GM23248 (cell line): ENCODE measurements at regions not wholly inside any gene's neighbourhood (a gene's known extent, or its start where the extent isn't known, plus 50 kb on each side); places are given as distances from the start of the nearest gene placed in this dataset.

ENCODE experiments used
- DNase-seq: peaks from one replicate; pipeline ENCODE4 v3.0.0-alpha.2; 2015
- H2AFZ ChIP-seq: fragments of 200-600 bp; sonication (generic); 2 replicates; pipeline ENCODE4 v1.6.1; 2016; ENCODE audit warnings: antibody characterized with exemption
- H3F3A ChIP-seq: fragments of 200-600 bp; sonication (generic); 2 replicates; pipeline ENCODE4 v1.6.1; 2016; ENCODE audit warnings: mild to moderate bottlenecking, antibody characterized with exemption, mixed run types; ENCODE audit not compliant: insufficient read depth
- H3K27ac ChIP-seq: fragments of 200-600 bp; sonication (generic); 2 replicates; pipeline ENCODE4 v1.5.1; 2016; ENCODE audit warnings: mild to moderate bottlenecking
- H3K27me3 ChIP-seq: fragments of 200-600 bp; sonication (generic); replicated peaks from 2 replicates; pipeline ENCODE4 v1.6.1; 2016; ENCODE audit warnings: mild to moderate bottlenecking; ENCODE audit not compliant: insufficient read depth
- H3K36me3 ChIP-seq: fragments of 200-600 bp; sonication (generic); 2 replicates; pipeline ENCODE4 v1.6.1; 2016; ENCODE audit warnings: low read depth, mild to moderate bottlenecking
- H3K4me1 ChIP-seq: fragments of 200-600 bp; sonication (generic); 2 replicates; pipeline ENCODE4 v1.6.1; 2016; ENCODE audit warnings: mild to moderate bottlenecking; ENCODE audit not compliant: insufficient read depth
- H3K4me2 ChIP-seq: fragments of 200-600 bp; sonication (generic); one replicate; pipeline ENCODE4 v1.6.1; 2016; ENCODE audit warnings: mild to moderate bottlenecking; ENCODE audit not compliant: unreplicated experiment
- H3K4me3 ChIP-seq: fragments of 200-600 bp; sonication (generic); 2 replicates; pipeline ENCODE4 v1.5.1; 2016; ENCODE audit warnings: mild to moderate bottlenecking
- H3K79me2 ChIP-seq: fragments of 200-600 bp; sonication (generic); 2 replicates; pipeline ENCODE4 v1.6.1; 2016; ENCODE audit warnings: mild to moderate bottlenecking; ENCODE audit not compliant: insufficient read depth
- H3K9ac ChIP-seq: fragments of 200-600 bp; sonication (generic); 2 replicates; pipeline ENCODE4 v1.6.1; 2016; ENCODE audit warnings: mild to moderate bottlenecking
- H3K9me2 ChIP-seq: fragments of 200-600 bp; sonication (generic); 2 replicates; pipeline ENCODE4 v1.6.1; 2016; ENCODE audit warnings: mixed run types, mild to moderate bottlenecking, moderate library complexity; ENCODE audit not compliant: insufficient read depth
- H3K9me3 ChIP-seq: fragments of 200-600 bp; sonication (generic); one replicate; pipeline ENCODE4 v1.6.1; 2017; ENCODE audit warnings: low read depth
- H4K20me1 ChIP-seq: fragments of 200-600 bp; sonication (generic); 2 replicates; pipeline ENCODE4 v1.6.0; 2016; ENCODE audit not compliant: insufficient read depth
- EZH2 ChIP-seq: fragments of 200-600 bp; sonication (generic); IDR thresholded peaks from 2 replicates; pipeline ENCODE4 v1.6.1; 2018; ENCODE audit warnings: antibody characterized with exemption, mild to moderate bottlenecking; ENCODE audit not compliant: insufficient read depth, poor library complexity, severe bottlenecking
- EZH2phosphoT487 ChIP-seq: fragments of 200-600 bp; sonication (generic); IDR thresholded peaks from 2 replicates; pipeline ENCODE4 v1.6.1; 2018; ENCODE audit warnings: antibody characterized with exemption, moderate library complexity, mild to moderate bottlenecking, low read depth; ENCODE audit not compliant: insufficient read depth
- WGBS, 2 experiments: methylation state at CpG; one replicate each; pipeline ENCODE4 v1.1.6; 2015 to 2017; ENCODE audit warnings: low lambda C conversion rate in 2 of 2, low coverage in 1 of 2; ENCODE audit errors: missing lambda C conversion rate in 2 of 2; 5-methylcytosine and 5-hydroxymethylcytosine counted together
- in situ Hi-C: fragments of 300-500 bp; cut with MboI; formaldehyde crosslinking; loops from 2 replicates; pipeline ENCODE4 v1.15.0; 2020

- H3K9me3 ChIP-seq: no peaks in the 10 kb centered on the region
- no peaks in the 10 kb centered on the region for H3K9me2 ChIP-seq
- WGBS, 2 experiments: 72 to 88% methylated on average over 2 of the region's 2 CpGs
- no peak overlapping the region for H3K4me2 ChIP-seq
- in situ Hi-C loops: no loop called here
- no peaks in the 10 kb centered on the region for H3K79me2 ChIP-seq
- H3K36me3 ChIP-seq: no peaks in the 10 kb centered on the region
- no peak overlapping the region for H3K4me3 ChIP-seq
- no peaks in the 10 kb centered on the region for H4K20me1 ChIP-seq
- TF ChIP-seq EZH2 (no peak), EZH2phosphoT487 (no peak)
- no peaks in the 10 kb centered on the region for H3K27me3 ChIP-seq
- H3K9ac ChIP-seq: no peak overlapping the region
- no peak overlapping the region for H2AFZ ChIP-seq
- H3F3A ChIP-seq: no peaks in the 10 kb centered on the region
- peak overlapping the region; percentile 10; the same call in 1 of the 2 replicates for H3K27ac ChIP-seq
- DNase-seq: peak; percentile 53
- peaks cover 8% of the 10 kb centered on the region; the same call in 1 of the 2 replicates for H3K4me1 ChIP-seq
Measured at GRCh38 chr5:77842243-77842642, 66.1 kb upstream of the TBCA start.

- H3K36me3 ChIP-seq: no peaks in the 10 kb centered on the region
- H3K9me3 ChIP-seq: no peaks in the 10 kb centered on the region
- peak overlapping the region; percentile 10; the same call in 1 of the 2 replicates for H3K27ac ChIP-seq
- no peaks in the 10 kb centered on the region for H4K20me1 ChIP-seq
- no peak overlapping the region for H3K4me2 ChIP-seq
- in situ Hi-C loops: no loop called here
- H3K79me2 ChIP-seq: no peaks in the 10 kb centered on the region
- H3K27me3 ChIP-seq: no peaks in the 10 kb centered on the region
- H2AFZ ChIP-seq: no peak overlapping the region
- H3F3A ChIP-seq: no peaks in the 10 kb centered on the region
- H3K4me3 ChIP-seq: no peak overlapping the region
- WGBS, 2 experiments: 67 to 71% methylated on average over 2 of the region's 2 CpGs
- no peaks in the 10 kb centered on the region for H3K9me2 ChIP-seq
- H3K9ac ChIP-seq: no peak overlapping the region
- peaks cover 8% of the 10 kb centered on the region; the same call in 1 of the 2 replicates for H3K4me1 ChIP-seq
- no peak for DNase-seq
- no peak for TF ChIP-seq EZH2
Measured at GRCh38 chr5:77841616-77842015, 65.5 kb upstream of the TBCA start.

- in situ Hi-C loops: no loop called here
- TF ChIP-seq EZH2phosphoT487: no peak
- TF ChIP-seq EZH2: no peak
- no peaks in the 10 kb centered on the region for H3K27me3 ChIP-seq
- H3K4me3 ChIP-seq: no peak overlapping the region
- no peaks in the 10 kb centered on the region for H3K9me2 ChIP-seq
- DNase-seq: no peak
- no peaks in the 10 kb centered on the region for H3K9me3 ChIP-seq
- no peak overlapping the region for H3K4me2 ChIP-seq
- H3K79me2 ChIP-seq: no peaks in the 10 kb centered on the region
- H3K9ac ChIP-seq: no peak overlapping the region
- no peaks in the 10 kb centered on the region for H3K36me3 ChIP-seq
- no peaks in the 10 kb centered on the region for H4K20me1 ChIP-seq
- no peak overlapping the region for H3K27ac ChIP-seq
- 82 to 91% methylated on average over 6 of the region's 6 CpGs for WGBS, 2 experiments
- peaks cover 8% of the 10 kb centered on the region; the same call in 1 of the 2 replicates for H3K4me1 ChIP-seq
- no peak overlapping the region for H2AFZ ChIP-seq
- no peaks in the 10 kb centered on the region for H3F3A ChIP-seq
Measured at GRCh38 chr5:77840930-77841329, 64.8 kb upstream of the TBCA start.

GRCh38 chr5:77839691-77840090, 63.6 kb upstream of the TBCA start:
- DNase-seq: no peak
- Histone ChIP-seq H2AFZ (no peak overlapping the region), H3K9me3 (no peaks in the 10 kb centered on the region), H3K9ac (no peak overlapping the region), H3K27me3 (no peaks in the 10 kb centered on the region), H3K9me2 (no peaks in the 10 kb centered on the region), H3K79me2 (no peaks in the 10 kb centered on the region), H3K4me3 (no peak overlapping the region), H3K36me3 (no peaks in the 10 kb centered on the region), H3K4me2 (no peak overlapping the region), H4K20me1 (no peaks in the 10 kb centered on the region), H3K27ac (no peak overlapping the region), H3K4me1 (peaks cover 8% of the 10 kb centered on the region; the same call in 1 of the 2 replicates), H3F3A (no peaks in the 10 kb centered on the region)
- 75% methylated on average over 3 of the region's 3 CpGs for WGBS, 2 experiments
- TF ChIP-seq EZH2phosphoT487 (no peak), EZH2 (no peak)
- in situ Hi-C loops: no loop called here

- in situ Hi-C loops: no loop called here
- DNase-seq: no peak
- H3K4me3 ChIP-seq: no peak overlapping the region
- no peaks in the 10 kb centered on the region for H3F3A ChIP-seq
- no peaks in the 10 kb centered on the region for H3K4me1 ChIP-seq
- no peaks in the 10 kb centered on the region for H3K36me3 ChIP-seq
- TF ChIP-seq EZH2 (no peak), EZH2phosphoT487 (no peak)
- no peak overlapping the region for H3K9ac ChIP-seq
- no peaks in the 10 kb centered on the region for H4K20me1 ChIP-seq
- 79 to 81% methylated on average over 3 of the region's 3 CpGs for WGBS, 2 experiments
- no peak overlapping the region for H2AFZ ChIP-seq
- H3K27ac ChIP-seq: no peak overlapping the region
- no peak overlapping the region for H3K4me2 ChIP-seq
- H3K9me3 ChIP-seq: no peaks in the 10 kb centered on the region
- H3K79me2 ChIP-seq: no peaks in the 10 kb centered on the region
- H3K9me2 ChIP-seq: no peaks in the 10 kb centered on the region
- 0 out of 2 replicates have a peak, but pooled peaks cover 6% of the 10 kb centered on the region for H3K27me3 ChIP-seq
Measured at GRCh38 chr5:77832938-77833337, 56.8 kb upstream of the TBCA start.
